ENCODE measurements at regions not wholly inside any gene's neighbourhood (a gene's known extent, or its start where the extent isn't known, plus 50 kb on each side); places are given as distances from the start of the nearest gene placed in this dataset.

DNA sequence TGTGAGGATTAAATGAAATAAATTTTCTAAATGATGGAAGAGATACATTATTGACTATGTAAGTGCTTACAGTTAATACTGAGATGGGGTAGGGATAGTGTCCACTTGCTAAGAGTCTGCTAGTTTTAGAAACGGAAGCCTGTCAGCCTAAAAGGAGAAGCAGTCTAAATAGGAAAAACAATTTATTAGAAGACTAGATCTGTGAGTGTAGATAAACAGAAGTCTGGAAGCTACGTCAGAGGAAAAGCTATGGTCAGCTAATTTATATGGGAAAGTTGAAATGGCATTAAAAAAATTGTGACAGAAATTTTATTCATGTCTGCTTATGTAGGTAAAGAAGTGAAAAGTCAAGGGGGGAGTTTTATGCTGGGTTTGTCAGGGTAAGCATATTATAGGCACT, 1338.4 kb upstream of the CHAC2 start:
- ChIA-PET RAD21 (ENCODE audit: unreplicated experiment) (no interaction called here), POLR2A (no interaction called here), SMC1A (ENCODE audit: uncharacterized antibody, unreplicated experiment) (no interaction called here), CTCF (no interaction called here)
- H3K79me2 ChIP-seq (ENCODE audit: control insufficient read depth, insufficient read depth, low read length): no peaks in the 10 kb centered on the region
- no peak overlapping the region for H3K4me2 ChIP-seq (ENCODE audit: control insufficient read depth, insufficient read depth)
- no peak for ATAC-seq
- in situ Hi-C loops (cut with MboI): no loop called here
- 0% methylated on average over 2 of the region's 2 CpGs for WGBS (ENCODE audit: insufficient coverage, insufficient replicate concordance, low lambda C conversion rate, missing lambda C conversion rate)
- H3K4me3 ChIP-seq: no peak overlapping the region
- no peaks in the 10 kb centered on the region for H3K27me3 ChIP-seq (replicated peaks in 1 of 2; ENCODE audit: control insufficient read depth in 2 of 2, insufficient read depth in 2 of 2, low read length in 1 of 2)
- intact Hi-C loops (cut with micrococcal nuclease; ENCODE audit: unreplicated experiment): no loop called here
- H3K9me3 ChIP-seq (replicated peaks; ENCODE audit: control insufficient read depth, insufficient read depth, low read length): no peaks in the 10 kb centered on the region
- FAIRE-seq: no peak
- no peaks in the 10 kb centered on the region for H4K20me1 ChIP-seq (ENCODE audit: control insufficient read depth, insufficient read depth)
- H3K36me3 ChIP-seq (ENCODE audit: control insufficient read depth in 2 of 2, insufficient read depth in 2 of 2, low read length in 1 of 2): no peaks in the 10 kb centered on the region
- TF ChIP-seq IKZF2 (IDR thresholded peaks at IDR 0.05) (no peak), TCF12 (IDR thresholded peaks at IDR 0.05; ENCODE audit: low read depth, low read length) (no peak), TCF3 (IDR thresholded peaks at IDR 0.05; ENCODE audit: borderline replicate concordance, insufficient read depth, low read depth, low read length) (no peak), KLF5 (IDR thresholded peaks at IDR 0.05; ENCODE audit: partially characterized antibody) (no peak), PML (IDR thresholded peaks at IDR 0.05; ENCODE audit: low read length) (no peak), STAT3 (IDR thresholded peaks at IDR 0.05; ENCODE audit: low read depth, low read length) (no peak), NRF1 (conservative IDR thresholded peaks at IDR 0.05; ENCODE audit: low read depth, low read length) (no peak), TARDBP (IDR thresholded peaks at IDR 0.05; ENCODE audit: borderline replicate concordance) (no peak), HDGF (IDR thresholded peaks at IDR 0.05) (no peak), NFXL1 (IDR thresholded peaks at IDR 0.05; ENCODE audit: borderline replicate concordance) (no peak)
- TF ChIP-seq, protein P1, sequence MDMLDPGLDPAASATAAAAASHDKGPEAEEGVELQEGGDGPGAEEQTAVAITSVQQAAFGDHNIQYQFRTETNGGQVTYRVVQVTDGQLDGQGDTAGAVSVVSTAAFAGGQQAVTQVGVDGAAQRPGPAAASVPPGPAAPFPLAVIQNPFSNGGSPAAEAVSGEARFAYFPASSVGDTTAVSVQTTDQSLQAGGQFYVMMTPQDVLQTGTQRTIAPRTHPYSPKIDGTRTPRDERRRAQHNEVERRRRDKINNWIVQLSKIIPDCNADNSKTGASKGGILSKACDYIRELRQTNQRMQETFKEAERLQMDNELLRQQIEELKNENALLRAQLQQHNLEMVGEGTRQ (IDR thresholded peaks at IDR 0.05; ENCODE audit: borderline replicate concordance, low read depth, low read length): no peak
- no peak overlapping the region for H3K9ac ChIP-seq (ENCODE audit: control insufficient read depth, insufficient read depth, low read length)
- no TSS peak for BruUV-seq (replicated peaks)
- H2AFZ ChIP-seq (ENCODE audit: control insufficient read depth, low read depth, low read length): no peak overlapping the region
- no peak for DNase-seq (ENCODE audit: low read depth, low spot score)
- H3K4me1 ChIP-seq (ENCODE audit: control insufficient read depth, insufficient read depth, low read length): no peaks in the 10 kb centered on the region
- H3K27ac ChIP-seq (ENCODE audit: control insufficient read depth, insufficient read depth): no peak overlapping the region
